NT2/D1 (cell line): ENCODE measurements at regions not wholly inside any gene's neighbourhood (a gene's known extent, or its start where the extent isn't known, plus 50 kb on each side); places are given as distances from the start of the nearest gene placed in this dataset.

ENCODE experiments used
- DNase-seq: peaks from one replicate; pipeline ENCODE4 v3.0.0-alpha.2; 2011; ENCODE audit warnings: low read depth, low spot score
- H3K27me3 ChIP-seq: 2 replicates; pipeline ENCODE4 v1.6.0; 2011; ENCODE audit warnings: mild to moderate bottlenecking; ENCODE audit not compliant: insufficient read length, insufficient read depth
- H3K36me3 ChIP-seq: 2 replicates; pipeline ENCODE4 v1.6.1; 2011; ENCODE audit warnings: mild to moderate bottlenecking, low read length, mixed read lengths; ENCODE audit not compliant: insufficient read depth, insufficient read length
- H3K4me1 ChIP-seq: 2 replicates; pipeline ENCODE4 v1.5.1; 2011; ENCODE audit not compliant: insufficient read depth, insufficient read length
- H3K4me3 ChIP-seq: 2 replicates; pipeline ENCODE4 v1.5.1; 2011; ENCODE audit warnings: low read depth; ENCODE audit not compliant: insufficient read length
- H3K9ac ChIP-seq: 2 replicates; pipeline ENCODE4 v1.6.0; 2011; ENCODE audit warnings: low read depth; ENCODE audit not compliant: insufficient read length
- H3K9me3 ChIP-seq: 2 replicates; pipeline ENCODE4 v1.5.1; 2011; ENCODE audit warnings: mild to moderate bottlenecking, low read length; ENCODE audit not compliant: insufficient read depth
- SUZ12 ChIP-seq: IDR thresholded peaks from 2 replicates; pipeline ENCODE4 v1.6.1; 2011; ENCODE audit not compliant: insufficient read length, insufficient read depth; ENCODE audit errors: extremely low read depth
- YY1 ChIP-seq: IDR thresholded peaks from 2 replicates; pipeline ENCODE4 v1.6.1; 2011; ENCODE audit not compliant: insufficient read length, insufficient read depth
- ZNF274 ChIP-seq: IDR thresholded peaks from 2 replicates; pipeline ENCODE4 v1.6.1; 2011; ENCODE audit warnings: mild to moderate bottlenecking, low read depth, low read length

GRCh38 chr17:72516772-72517399 is 396.1 kb downstream of the SOX9 start:
- no peak for DNase-seq
- TF ChIP-seq SUZ12 = no peak
- TF ChIP-seq ZNF274 = no peak
- TF ChIP-seq YY1 = no peak
- Histone ChIP-seq H3K4me1 (peaks cover 17% of the 10 kb centered on the region), H3K27me3 (no peaks in the 10 kb centered on the region), H3K9ac (no peak overlapping the region), H3K4me3 (no peak overlapping the region), H3K9me3 (no peaks in the 10 kb centered on the region), H3K36me3 (no peaks in the 10 kb centered on the region)

- no peaks in the 10 kb centered on the region for H3K36me3 ChIP-seq
- no peak for DNase-seq
These were observed 396.8 kb downstream of the SOX9 start for GRCh38 chr17:72517413-72518158.

GRCh38 chr17:72518159-72518732 is 397.4 kb downstream of the SOX9 start:
- H3K4me1 ChIP-seq = peaks cover 16% of the 10 kb centered on the region
- no peaks in the 10 kb centered on the region for H3K9me3 ChIP-seq
- H3K27me3 ChIP-seq = no peaks in the 10 kb centered on the region
- H3K4me3 ChIP-seq = no peak overlapping the region
- no peaks in the 10 kb centered on the region for H3K36me3 ChIP-seq
- TF ChIP-seq SUZ12 (no peak), YY1 (no peak), ZNF274 (no peak)
- no peak for DNase-seq
- no peak overlapping the region for H3K9ac ChIP-seq

More at GRCh38 chr17:72517413-72518158, 396.8 kb downstream of the SOX9 start:
- no peaks in the 10 kb centered on the region for H3K9me3 ChIP-seq
- H3K4me1 ChIP-seq = peaks cover 16% of the 10 kb centered on the region
- H3K27me3 ChIP-seq = no peaks in the 10 kb centered on the region
- no peak overlapping the region for H3K9ac ChIP-seq
- TF ChIP-seq ZNF274 (no peak), SUZ12 (no peak), YY1 (no peak)
- H3K4me3 ChIP-seq = no peak overlapping the region

GRCh38 chr17:72518753-72519597 is 398.2 kb downstream of the SOX9 start:
- Histone ChIP-seq H3K9me3 (no peaks in the 10 kb centered on the region), H3K27me3 (no peaks in the 10 kb centered on the region), H3K4me3 (no peak overlapping the region), H3K4me1 (peaks cover 16% of the 10 kb centered on the region), H3K36me3 (no peaks in the 10 kb centered on the region), H3K9ac (no peak overlapping the region)
- TF ChIP-seq SUZ12 (no peak), YY1 (no peak), ZNF274 (no peak)
- no peak for DNase-seq

GRCh38 chr17:72519598-72519936 is 398.7 kb downstream of the SOX9 start:
- Histone ChIP-seq H3K27me3 (no peaks in the 10 kb centered on the region), H3K4me3 (no peak overlapping the region), H3K9me3 (no peaks in the 10 kb centered on the region), H3K36me3 (no peaks in the 10 kb centered on the region), H3K9ac (no peak overlapping the region), H3K4me1 (peaks cover 15% of the 10 kb centered on the region)
- TF ChIP-seq SUZ12 = no peak
- TF ChIP-seq YY1 = no peak
- TF ChIP-seq ZNF274 = no peak
- no peak for DNase-seq

GRCh38 chr17:72520665-72521303 is 400.0 kb downstream of the SOX9 start:
- H3K4me3 ChIP-seq = no peak overlapping the region

More at GRCh38 chr17:72520665-72521303, 400.0 kb downstream of the SOX9 start:
- Histone ChIP-seq H3K36me3 (no peaks in the 10 kb centered on the region), H3K9ac (no peak overlapping the region), H3K4me1 (peaks cover 9% of the 10 kb centered on the region), H3K9me3 (no peaks in the 10 kb centered on the region), H3K27me3 (no peaks in the 10 kb centered on the region)
- no peak for DNase-seq
- TF ChIP-seq SUZ12 = no peak
- no peak for TF ChIP-seq ZNF274
- TF ChIP-seq YY1 = no peak
